Activated naive CD4-positive, alpha-beta T cell treated with anti-CD3 and anti-CD28 coated beads, Interleukin-2, amount 50 U/mL, for 72 hours (primary cell): ENCODE measurements at regions not wholly inside any gene's neighbourhood (a gene's known extent, or its start where the extent isn't known, plus 50 kb on each side); places are given as distances from the start of the nearest gene placed in this dataset.

ENCODE experiments used
- ATAC-seq, 2 donors: fragments of 150-1000 bp; cut with Tn5 transposase; 2 replicates each; pipeline ENCODE4 v1.10.0; 2021; ENCODE audit warnings: mild to moderate bottlenecking in 2 of 2, moderate library complexity in 2 of 2
- DNase-seq, 2 donors: peaks; one replicate each; pipeline ENCODE4 v3.0.0; 2021 to 2022; ENCODE audit warnings: low spot score in 2 of 2
- H3K27ac Mint-ChIP-seq, 2 donors: one replicate each; pipeline ENCODE4 v1.8.0; 2022; ENCODE audit warnings: mild to moderate bottlenecking in 2 of 2, mixed read lengths in 2 of 2
- H3K36me3 Mint-ChIP-seq, 2 donors: one replicate each; pipeline ENCODE4 v1.8.0; 2022; ENCODE audit warnings: mixed read lengths in 2 of 2
- H3K9me3 Mint-ChIP-seq, 2 donors: one replicate each; pipeline ENCODE4 v1.8.0; 2022; ENCODE audit warnings: mixed read lengths in 2 of 2

DNA sequence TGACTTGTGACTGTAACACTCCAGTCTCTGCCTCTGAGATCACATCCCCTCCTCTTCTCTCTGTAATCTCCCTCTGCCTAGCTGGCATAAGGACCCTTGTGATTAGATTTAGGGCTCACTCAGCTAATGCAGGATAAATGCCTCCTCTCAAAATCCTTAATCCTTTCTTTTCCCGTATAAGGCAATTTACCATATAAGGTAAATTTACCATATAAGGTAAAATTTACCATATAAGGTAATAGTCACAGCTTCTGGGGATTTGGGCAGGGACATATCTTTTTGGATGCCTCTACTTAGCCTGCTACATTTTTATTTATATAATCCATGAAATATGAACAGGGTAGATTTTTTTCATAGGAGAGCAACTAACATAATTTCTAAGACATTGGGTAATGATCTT, 318.0 kb upstream of the PUM3 start:
- Mint-ChIP-seq H3K36me3 (no peaks in the 10 kb centered on the region), H3K9me3 (no peaks in the 10 kb centered on the region), H3K27ac (no peak overlapping the region)
- DNase-seq (no peak), ATAC-seq (no peak)

DNA sequence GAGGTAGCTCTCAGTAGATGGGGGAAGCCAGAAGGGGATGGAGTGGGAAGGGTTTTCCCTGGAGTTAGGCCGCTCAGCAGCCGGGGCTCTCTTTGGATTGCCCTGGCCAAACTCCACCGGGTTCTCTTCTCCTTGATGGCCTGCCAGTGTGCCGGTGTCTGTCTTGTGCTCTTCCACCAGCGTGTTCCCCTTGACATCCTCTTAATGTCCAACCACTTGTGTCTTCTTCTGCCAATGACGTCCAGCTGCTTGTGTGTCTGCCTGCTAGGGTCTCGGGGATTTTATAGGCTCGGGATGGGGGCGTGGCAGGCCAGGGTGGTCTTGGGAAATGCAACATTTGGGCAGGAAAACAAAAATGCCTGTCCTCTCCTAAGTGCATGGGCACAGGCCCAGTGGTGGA, 313.1 kb upstream of the PUM3 start:
- Mint-ChIP-seq H3K36me3 (no peaks in the 10 kb centered on the region), H3K9me3 (no peaks in the 10 kb centered on the region), H3K27ac (no peak overlapping the region)
- DNase-seq (no peak), ATAC-seq (no peak)

DNA sequence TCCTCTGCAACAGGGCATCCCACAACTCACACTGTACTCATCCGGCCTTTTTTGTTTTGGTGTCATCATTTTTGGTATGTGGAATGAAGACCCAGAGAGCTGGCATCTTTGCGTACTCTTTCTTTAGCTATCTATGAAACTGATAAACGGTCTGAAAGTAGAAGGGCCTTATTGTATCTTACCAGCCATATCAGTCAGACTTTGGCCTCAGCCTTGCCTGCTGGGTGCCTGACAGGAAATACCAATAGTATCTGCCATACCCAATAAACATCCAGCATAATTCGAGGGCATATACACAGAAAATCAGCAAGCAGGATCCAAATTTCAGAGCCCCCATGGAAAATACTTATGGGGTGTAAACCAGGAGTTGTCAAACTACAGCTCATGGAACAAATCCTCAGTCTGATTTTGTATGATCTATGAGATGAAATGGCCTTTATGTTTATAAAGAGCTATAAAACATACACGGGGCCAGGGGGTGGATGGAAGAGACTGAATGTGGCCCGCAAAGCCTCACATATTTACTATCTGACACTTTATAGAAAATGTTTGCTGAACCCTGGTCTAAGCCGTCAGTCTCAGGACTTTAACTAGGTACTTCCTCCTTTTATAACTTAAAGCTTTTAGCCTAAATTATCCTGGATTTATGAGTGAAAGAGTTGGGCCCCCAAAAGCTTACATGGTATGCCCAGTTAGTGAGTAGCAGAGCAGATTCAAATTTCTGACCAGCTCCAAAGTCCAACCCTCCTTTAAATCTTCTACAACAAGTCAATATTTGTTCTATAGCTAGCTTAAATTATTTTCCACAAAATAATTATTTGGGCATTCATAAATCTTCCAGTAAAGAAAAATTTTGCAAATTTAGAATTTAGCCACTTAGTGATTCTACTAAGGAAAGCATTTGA, 308.0 kb upstream of the PUM3 start:
- no peaks in the 10 kb centered on the region for H3K36me3 Mint-ChIP-seq
- H3K9me3 Mint-ChIP-seq = no peaks in the 10 kb centered on the region
- no peak overlapping the region for H3K27ac Mint-ChIP-seq
- DNase-seq (no peak), ATAC-seq (no peak)

GRCh38 chr9:3150074-3150473, 306.2 kb upstream of the PUM3 start:
- Mint-ChIP-seq H3K27ac (no peak overlapping the region), H3K36me3 (no peaks in the 10 kb centered on the region), H3K9me3 (peaks cover 0 to 4% of the 10 kb centered on the region in 2 donors)
- ATAC-seq = no peak
- no peak for DNase-seq

DNA sequence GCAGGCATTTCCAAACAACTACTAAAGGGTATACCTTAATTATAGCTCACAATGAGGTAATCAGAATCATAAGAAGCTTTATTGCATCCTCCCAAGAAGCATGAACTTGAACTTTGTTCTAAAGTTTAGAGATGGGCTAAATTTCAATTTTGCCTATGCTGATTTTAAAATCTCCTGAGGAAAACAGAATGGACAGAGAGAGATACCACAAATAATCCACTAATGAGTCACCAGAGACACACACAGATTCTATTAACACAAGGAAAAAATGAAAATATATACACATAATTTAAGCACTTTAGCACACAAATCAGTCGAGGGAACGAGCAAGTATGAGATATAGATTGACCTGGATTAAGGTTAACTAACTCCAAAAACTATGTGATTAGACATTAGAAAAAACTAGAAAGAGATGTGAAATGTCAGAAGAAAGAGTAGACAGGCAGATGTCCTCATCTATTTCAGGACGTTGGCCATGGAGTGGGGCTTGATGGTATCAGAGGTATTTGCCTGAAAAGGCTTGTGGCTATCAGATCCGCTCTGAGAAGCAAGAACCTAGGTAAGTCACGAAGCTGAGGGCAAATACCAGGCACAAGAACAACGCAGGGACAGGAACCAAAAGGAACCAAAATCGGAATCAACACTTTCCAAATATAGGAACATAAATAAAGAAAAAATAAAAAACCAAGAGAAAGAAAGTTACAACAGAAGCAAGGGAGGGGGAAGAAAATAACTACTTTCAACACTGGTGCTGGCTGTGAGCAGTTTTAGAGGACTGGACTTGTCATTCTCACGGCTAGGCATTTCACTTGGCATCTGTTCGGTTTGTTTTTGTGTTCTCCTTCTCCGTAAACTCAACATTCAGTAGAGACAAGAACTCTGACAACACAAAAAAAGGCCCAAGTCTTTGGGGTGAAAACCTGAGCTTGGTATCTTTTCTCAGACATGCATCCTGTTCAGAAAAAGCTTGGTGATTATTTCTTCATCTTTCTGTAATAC, 294.6 kb upstream of the PUM3 start:
- DNase-seq (no peak), ATAC-seq (no peak)
- Mint-ChIP-seq H3K27ac (no peak overlapping the region), H3K9me3 (peaks cover 0 to 10% of the 10 kb centered on the region in 2 donors), H3K36me3 (peaks cover 0 to 3% of the 10 kb centered on the region in 2 donors)

- Mint-ChIP-seq H3K36me3 (no peaks in the 10 kb centered on the region), H3K9me3 (peaks cover 0 to 5% of the 10 kb centered on the region in 2 donors), H3K27ac (no peak overlapping the region)
- DNase-seq (no peak), ATAC-seq (no peak)
Observed at GRCh38 chr9:3137347-3137695, 293.4 kb upstream of the PUM3 start.

- Mint-ChIP-seq H3K36me3 (no peaks in the 10 kb centered on the region), H3K9me3 (peaks cover 0 to 6% of the 10 kb centered on the region in 2 donors), H3K27ac (no peak overlapping the region)
- no peak for DNase-seq
- no peak for ATAC-seq
Observed at GRCh38 chr9:3136686-3137346, 292.9 kb upstream of the PUM3 start.

DNA sequence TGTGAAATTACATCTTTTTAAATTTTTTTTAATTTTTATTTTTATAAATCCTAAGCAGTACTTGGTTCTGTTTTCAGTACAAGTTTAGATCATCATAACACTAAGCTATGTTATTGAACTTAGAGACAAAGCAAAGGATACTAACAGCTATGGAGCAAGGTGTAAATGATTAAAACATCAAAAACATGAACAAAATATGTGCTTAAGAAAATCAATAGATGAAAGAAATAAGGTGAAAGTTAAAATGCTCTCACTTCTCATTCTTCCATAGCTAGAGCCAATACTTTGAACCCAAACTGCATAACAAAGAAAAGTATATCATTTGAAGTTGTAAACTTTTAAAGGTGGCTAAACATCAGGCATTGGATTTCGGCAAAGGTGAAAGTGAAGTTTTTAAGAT, 292.3 kb upstream of the PUM3 start:
- DNase-seq = no peak
- H3K27ac Mint-ChIP-seq = no peak overlapping the region
- H3K36me3 Mint-ChIP-seq = no peaks in the 10 kb centered on the region
- H3K9me3 Mint-ChIP-seq = peaks cover 0 to 9% of the 10 kb centered on the region in 2 donors
- no peak for ATAC-seq

DNA sequence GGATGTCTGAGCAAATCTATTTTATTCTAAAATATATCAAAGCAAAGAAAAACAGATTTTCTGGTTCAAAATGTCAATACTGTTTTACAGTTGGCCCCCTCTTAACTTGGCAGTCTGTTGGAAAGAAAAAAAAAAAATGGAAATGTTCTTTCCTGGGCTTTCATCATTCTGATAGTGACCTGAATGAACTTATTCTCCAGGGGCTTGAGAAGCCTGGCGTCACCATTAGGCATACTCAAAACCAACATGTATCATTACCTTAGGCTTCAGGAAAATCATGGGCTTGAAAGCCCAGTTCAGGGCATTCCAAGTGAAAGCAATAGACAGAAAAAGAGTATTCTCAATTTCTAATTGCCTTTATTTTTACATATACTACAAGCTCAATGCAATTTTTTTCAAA, 283.7 kb upstream of the PUM3 start:
- no peak for DNase-seq
- Mint-ChIP-seq H3K9me3 (peaks cover 0 to 4% of the 10 kb centered on the region in 2 donors), H3K36me3 (no peaks in the 10 kb centered on the region), H3K27ac (no peak overlapping the region)
- ATAC-seq = no peak

DNA sequence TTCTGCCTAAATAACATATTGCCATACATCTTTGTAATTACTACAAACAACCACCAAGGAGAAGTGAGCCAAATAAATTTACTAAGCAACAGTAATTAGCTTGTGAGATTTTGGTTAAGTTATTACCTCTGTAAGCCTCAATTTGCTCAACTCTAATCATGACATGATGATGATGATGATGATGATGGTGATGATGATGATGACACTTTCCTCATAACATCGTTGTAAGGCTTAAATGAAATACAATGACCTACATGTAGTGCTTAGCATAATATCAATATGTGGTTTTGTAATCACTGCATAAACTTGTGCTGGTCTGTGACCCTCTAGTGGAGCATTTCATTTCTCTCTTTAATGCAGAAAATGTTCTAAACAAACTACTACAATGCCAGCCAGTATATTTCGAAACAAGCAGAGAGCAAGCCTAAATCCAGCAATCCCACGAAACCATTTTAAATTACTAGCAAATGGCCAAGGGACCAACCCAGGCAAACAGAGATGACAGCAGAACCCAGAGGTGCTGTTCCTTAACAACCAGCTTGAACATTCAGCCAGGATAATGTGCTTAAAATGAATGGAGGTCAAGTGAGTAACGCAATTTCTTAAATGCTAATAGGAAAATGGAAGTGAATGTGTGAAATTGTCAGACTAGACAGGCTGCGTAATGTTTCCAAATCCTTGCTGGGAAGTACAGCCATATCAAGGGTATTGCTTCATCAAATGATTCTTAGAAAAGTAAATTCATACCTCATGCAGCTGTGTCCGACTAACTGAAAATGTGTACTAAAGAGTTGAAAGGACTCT, 281.9 kb upstream of the PUM3 start:
- Mint-ChIP-seq H3K36me3 (no peaks in the 10 kb centered on the region), H3K27ac (no peak overlapping the region), H3K9me3 (no peaks in the 10 kb centered on the region)
- DNase-seq (no peak), ATAC-seq (no peak)

DNA sequence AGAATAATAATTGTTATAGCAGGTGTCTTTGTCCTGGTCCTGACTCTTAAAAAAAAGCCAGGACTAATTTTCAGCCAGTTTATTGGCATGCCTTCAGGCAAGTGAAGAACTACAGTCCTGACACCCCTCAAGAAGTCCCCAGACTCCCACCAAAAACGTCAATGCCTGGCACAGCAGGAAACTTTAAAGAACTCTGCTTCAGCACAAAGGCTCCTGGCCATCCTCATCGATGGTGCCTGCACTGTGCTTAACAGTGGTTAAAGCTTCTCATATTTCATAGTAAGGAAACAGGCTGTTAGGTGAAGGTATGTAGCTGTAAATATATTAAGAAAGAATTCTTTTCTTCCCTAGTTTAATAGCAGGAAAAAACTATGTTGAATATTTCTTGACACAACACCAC, 280.1 kb upstream of the PUM3 start:
- DNase-seq (no peak), ATAC-seq (no peak)
- Mint-ChIP-seq H3K27ac (no peak overlapping the region), H3K9me3 (no peaks in the 10 kb centered on the region), H3K36me3 (no peaks in the 10 kb centered on the region)

- no peak overlapping the region for H3K27ac Mint-ChIP-seq
- ATAC-seq (no peak), DNase-seq (no peak)
- H3K36me3 Mint-ChIP-seq = no peaks in the 10 kb centered on the region
- H3K9me3 Mint-ChIP-seq = peaks cover 6 to 16% of the 10 kb centered on the region in 2 donors
Observed at GRCh38 chr9:3118081-3118480, 274.2 kb upstream of the PUM3 start.

- no peak for ATAC-seq
- Mint-ChIP-seq H3K9me3 (peaks cover 0 to 3% of the 10 kb centered on the region in 2 donors), H3K36me3 (no peaks in the 10 kb centered on the region), H3K27ac (no peak overlapping the region)
- no peak for DNase-seq
Observed at GRCh38 chr9:3099646-3100045, 255.8 kb upstream of the PUM3 start.

GRCh38 chr9:3088219-3088618, 244.3 kb upstream of the PUM3 start:
- no peak overlapping the region for H3K27ac Mint-ChIP-seq
- H3K36me3 Mint-ChIP-seq = no peaks in the 10 kb centered on the region
- ATAC-seq = no peak
- no peaks in the 10 kb centered on the region for H3K9me3 Mint-ChIP-seq
- no peak for DNase-seq

GRCh38 chr9:3087697-3088096, 243.8 kb upstream of the PUM3 start:
- no peaks in the 10 kb centered on the region for H3K9me3 Mint-ChIP-seq
- ATAC-seq (no peak), DNase-seq (no peak)

DNA sequence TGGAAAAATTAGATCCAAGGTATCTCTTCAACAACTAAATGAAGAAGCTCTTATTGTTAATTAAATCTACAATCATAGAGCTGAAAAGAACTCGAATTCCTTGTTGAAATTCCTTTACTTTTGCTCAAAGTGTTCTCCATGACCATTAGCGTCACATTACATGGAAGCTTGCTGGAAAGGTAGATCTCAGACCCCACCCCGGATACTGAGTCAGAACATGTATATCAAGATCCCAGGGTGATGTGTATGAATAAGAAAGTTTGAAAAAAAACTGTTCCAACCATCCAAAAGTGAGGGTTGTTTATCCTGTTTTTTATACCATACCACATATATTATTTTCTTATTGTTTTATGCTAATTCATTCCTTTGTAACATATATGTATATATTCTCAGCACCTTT, 237.1 kb upstream of the PUM3 start:
- DNase-seq (no peak), ATAC-seq (no peak)
- no peaks in the 10 kb centered on the region for H3K36me3 Mint-ChIP-seq
- no peak overlapping the region for H3K27ac Mint-ChIP-seq
- no peaks in the 10 kb centered on the region for H3K9me3 Mint-ChIP-seq

More at GRCh38 chr9:3087697-3088096, 243.8 kb upstream of the PUM3 start:
- no peak overlapping the region for H3K27ac Mint-ChIP-seq
- H3K36me3 Mint-ChIP-seq = no peaks in the 10 kb centered on the region
